NOMO-1 treated with DMSO at 0.1 percent for 48 hours (cell line): ENCODE measurements at regions not wholly inside any gene's neighbourhood (a gene's known extent, or its start where the extent isn't known, plus 50 kb on each side); places are given as distances from the start of the nearest gene placed in this dataset.
"Not testable (repeated sequence)": the region's sequence is repeated elsewhere in the genome, so short reads cannot be mapped to it uniquely, and the experiment has no call there.

Source experiments
- DNase-seq: peaks from one replicate; lab custom pipeline; 2025; ENCODE audit not compliant: unreplicated experiment; lab: John Stamatoyannopoulos, UW

- DNase-seq, result no peak
These were observed 196.4 kb upstream of the VSTM2A start for GRCh38 chr7:54345746-54346145.

DNA sequence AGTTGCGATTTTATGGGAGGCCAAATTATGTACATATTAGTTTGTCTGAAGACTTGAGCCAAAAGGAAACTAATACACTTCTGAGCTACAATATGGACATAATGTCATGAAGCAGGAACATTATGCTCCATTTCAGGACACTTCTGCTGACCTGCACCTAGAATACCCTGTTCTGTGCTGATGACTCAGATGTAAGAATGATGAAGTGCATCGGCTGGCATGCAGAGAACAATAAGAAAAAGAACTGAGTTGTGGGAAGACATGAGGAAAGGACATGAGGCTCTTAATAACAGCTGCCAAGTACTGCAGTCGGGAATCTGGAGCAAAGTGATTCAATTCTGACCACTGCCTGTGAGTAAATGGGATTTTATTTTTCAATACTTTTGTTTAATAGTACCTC is 192.9 kb upstream of the VSTM2A start:
- no peak for DNase-seq

DNA sequence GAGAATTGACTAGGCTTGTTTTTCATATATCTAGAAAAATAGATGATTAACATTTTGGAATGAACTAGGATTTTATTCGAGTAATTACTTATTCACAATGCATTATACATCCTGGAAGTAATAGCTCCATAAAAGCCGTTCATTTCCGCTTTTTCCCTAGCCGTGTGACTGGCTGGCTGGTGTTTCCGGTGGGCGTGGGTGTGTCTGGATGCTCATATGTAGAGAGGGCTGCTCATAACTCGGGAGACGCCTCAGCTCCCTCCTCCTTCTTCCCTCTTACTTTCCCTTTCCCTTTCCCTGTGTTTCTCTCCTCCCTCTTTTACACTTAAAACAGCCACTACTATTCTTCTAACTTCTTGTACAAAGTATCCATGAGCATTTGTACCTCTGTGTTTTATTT is 187.7 kb upstream of the VSTM2A start:
- DNase-seq, result no peak

- DNase-seq, result no peak
These were observed 186.3 kb upstream of the VSTM2A start for GRCh38 chr7:54355842-54356241.

DNA sequence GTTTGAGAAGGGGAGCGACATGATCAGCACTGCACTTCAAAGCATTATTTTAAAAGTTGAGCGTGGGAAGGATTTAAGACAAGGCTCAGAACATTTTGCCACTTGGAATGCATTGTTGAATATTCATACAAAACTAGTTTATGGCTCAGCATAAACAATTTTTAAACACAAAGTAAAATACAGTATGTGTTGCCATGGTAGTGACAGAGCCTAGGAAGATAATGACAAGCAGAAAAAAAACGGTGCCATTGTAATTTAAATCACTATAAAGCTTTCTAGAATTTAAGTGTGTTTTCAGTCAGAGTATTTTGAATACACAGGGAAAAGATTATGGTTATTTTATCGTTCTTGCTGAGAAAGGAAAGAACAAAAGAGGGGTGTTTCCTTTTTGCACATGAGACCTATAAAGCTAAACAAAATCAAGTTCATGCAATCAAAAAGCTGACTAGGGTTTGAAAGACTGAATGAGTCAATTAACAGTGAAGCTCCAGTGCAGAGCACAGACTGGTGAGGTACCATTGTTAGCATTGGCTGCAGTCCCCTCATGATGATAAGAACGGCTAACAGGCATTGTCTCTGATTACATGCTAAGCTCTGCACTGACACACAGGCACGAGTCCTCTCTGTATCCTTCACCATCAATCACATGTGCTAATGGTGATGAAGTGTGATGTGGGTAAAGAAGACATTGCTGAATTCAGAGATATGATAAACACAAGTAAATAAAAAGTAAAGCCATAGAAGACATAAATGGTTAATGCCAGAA is 181.9 kb upstream of the VSTM2A start:
- no peak for DNase-seq

DNA sequence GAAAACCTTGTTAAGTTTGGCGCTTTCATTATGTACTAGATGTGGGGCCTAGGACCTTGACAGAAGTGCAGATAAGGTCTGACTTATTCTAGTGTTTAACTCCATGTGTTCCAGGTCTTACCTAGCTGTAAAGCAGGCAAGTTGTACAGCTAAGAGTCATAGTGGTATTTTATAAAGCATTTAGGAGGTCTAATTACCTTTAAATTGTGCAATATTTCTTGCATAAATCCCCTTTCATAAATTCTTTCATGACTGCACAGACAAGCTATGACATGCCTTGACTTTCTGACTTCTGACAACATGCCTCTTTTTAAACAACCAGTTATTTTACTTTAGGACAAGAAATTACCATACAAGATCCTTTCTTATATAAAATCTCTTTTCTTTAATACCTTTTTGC is 151.6 kb upstream of the VSTM2A start:
- DNase-seq, result no peak

GRCh38 chr7:54392935-54393334 is 149.2 kb upstream of the VSTM2A start:
- no peak for DNase-seq

- peak; percentile 56 for DNase-seq
These were observed 147.3 kb upstream of the VSTM2A start for GRCh38 chr7:54394834-54395233.

DNA sequence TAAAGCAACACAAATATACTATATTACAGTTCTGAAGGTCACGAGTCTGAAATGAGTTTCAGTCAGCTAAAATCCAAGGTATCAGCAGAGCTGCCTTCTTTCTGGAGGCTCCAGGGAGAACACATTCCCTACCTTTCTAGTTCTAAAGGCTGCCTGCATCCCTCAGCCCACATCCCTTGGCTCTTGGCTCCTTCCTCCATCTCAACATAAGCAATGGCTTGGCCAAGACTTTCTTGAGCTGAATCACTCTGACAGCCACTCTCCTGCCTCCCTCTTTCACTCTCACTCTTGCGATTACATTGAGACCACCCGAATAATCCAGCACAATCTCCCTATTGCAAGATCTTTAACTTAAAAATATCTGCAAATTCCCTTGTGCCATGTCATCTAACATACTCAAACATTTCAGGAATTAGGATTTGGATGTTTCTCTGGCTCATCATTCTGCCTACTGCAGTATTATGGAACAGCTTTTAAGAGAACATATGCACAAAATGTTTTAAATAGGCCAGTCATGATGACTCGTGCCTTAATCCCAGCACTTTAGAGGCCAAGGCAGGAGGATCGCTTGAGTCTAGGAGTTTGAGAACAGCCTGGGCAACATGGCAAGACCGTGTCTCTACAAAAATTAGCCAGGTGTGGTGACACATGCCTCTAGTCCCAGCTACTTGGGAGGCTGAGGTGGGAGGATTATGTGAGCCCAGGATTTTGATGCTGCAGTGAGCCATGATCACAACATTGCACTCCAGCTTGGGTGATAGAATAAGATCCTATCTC is 144.2 kb upstream of the VSTM2A start:
- DNase-seq, result peak; percentile 50

- no peak for DNase-seq
These were observed 143.3 kb upstream of the VSTM2A start for GRCh38 chr7:54398863-54399262.

- no peak for DNase-seq
These were observed 132.3 kb upstream of the VSTM2A start for GRCh38 chr7:54409917-54410316.

GRCh38 chr7:54416678-54417077 is 125.5 kb upstream of the VSTM2A start:
- DNase-seq, result no peak

- DNase-seq, result no peak
These were observed 123.0 kb upstream of the VSTM2A start for GRCh38 chr7:54419209-54419608.

- DNase-seq, result peak; percentile 47
These were observed 115.8 kb upstream of the VSTM2A start for GRCh38 chr7:54426406-54426805.

DNA sequence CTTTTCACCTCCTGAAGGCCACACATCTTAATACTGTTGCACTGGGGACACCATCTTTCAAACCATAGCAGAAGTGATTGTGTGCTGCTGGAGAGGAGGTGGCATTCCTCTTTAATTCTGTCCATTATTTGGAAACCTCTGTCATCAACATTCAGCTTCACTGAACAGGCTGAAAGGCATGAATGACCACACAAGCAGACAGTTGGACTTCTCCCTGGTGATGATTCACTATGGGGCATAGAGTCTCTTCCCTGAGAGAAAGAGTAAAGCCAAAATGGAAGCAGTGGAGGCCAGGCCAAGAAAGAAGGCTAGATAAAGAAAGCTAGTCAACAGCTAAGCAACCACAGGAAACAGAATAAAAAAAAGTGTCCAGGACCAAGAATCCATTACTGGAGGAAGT is 113.1 kb upstream of the VSTM2A start:
- DNase-seq, result no peak

GRCh38 chr7:54439391-54439790 is 102.8 kb upstream of the VSTM2A start:
- no peak for DNase-seq

- DNase-seq, result not testable (repeated sequence)
These were observed 98.0 kb upstream of the VSTM2A start for GRCh38 chr7:54444046-54444686.

- not testable (repeated sequence) for DNase-seq
These were observed 89.0 kb upstream of the VSTM2A start for GRCh38 chr7:54453168-54453567.

DNA sequence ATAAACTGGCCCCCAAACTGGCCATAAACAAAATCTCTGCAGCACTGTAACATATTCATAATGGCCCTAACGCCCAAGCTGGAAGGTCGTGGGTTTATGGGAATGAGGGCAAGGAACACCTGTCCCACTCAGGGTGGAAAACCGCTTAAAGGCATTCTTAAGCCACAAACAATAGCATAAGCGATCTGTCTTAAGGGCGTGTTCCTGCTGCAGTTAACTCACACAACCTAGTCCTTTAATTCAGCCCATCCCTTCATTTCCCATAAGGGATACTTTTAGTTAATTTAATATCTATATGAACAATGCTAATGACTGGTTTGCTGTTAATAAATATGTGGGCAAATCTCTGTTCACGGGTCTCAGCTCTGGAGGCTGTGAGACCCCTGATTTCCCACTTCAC is 87.5 kb upstream of the VSTM2A start:
- not testable (repeated sequence) for DNase-seq

- DNase-seq, result no peak
These were observed 77.1 kb upstream of the VSTM2A start for GRCh38 chr7:54465095-54465494.

GRCh38 chr7:54469740-54470139 is 72.4 kb upstream of the VSTM2A start:
- DNase-seq, result no peak

DNA sequence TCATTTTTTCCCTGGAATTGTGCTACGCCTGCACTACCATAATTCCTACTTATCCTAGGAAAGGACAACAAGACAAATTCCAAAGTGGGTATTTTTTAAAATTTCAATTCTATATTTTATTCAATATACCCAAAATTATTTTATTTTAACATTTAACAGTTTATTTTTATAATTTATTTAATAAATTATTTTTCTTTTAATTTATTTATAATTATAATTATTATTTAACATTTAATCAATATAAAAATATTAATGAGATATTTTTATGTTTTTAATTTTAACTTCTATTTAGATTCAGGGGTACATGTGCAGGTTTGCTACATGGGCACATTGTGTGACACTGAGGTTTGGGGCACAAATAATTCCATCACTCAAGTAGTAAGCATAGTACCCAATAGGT is 65.6 kb upstream of the VSTM2A start:
- DNase-seq, result no peak
